ENCODE measurements at regions not wholly inside any gene's neighbourhood (a gene's known extent, or its start where the extent isn't known, plus 50 kb on each side); places are given as distances from the start of the nearest gene placed in this dataset.

GRCh38 chr12:130102266-130102665 is 60.0 kb upstream of the FZD10 start:
- DNase-seq (ENCODE audit: low read depth): no peak

- no peak for DNase-seq (ENCODE audit: low read depth)
These were observed 57.6 kb upstream of the FZD10 start for GRCh38 chr12:130104571-130105106.

GRCh38 chr12:130109062-130109945 is 53.0 kb upstream of the FZD10 start:
- no peak for DNase-seq (ENCODE audit: low read depth)

- no peak for DNase-seq (ENCODE audit: low read depth)
These were observed 51.4 kb upstream of the FZD10 start for GRCh38 chr12:130110914-130111313.

- no peak for DNase-seq (ENCODE audit: low read depth)
These were observed 50.2 kb upstream of the FZD10 start for GRCh38 chr12:130111965-130112496.
